ENCODE measurements at regions not wholly inside any gene's neighbourhood (a gene's known extent, or its start where the extent isn't known, plus 50 kb on each side); places are given as distances from the start of the nearest gene placed in this dataset.

DNA sequence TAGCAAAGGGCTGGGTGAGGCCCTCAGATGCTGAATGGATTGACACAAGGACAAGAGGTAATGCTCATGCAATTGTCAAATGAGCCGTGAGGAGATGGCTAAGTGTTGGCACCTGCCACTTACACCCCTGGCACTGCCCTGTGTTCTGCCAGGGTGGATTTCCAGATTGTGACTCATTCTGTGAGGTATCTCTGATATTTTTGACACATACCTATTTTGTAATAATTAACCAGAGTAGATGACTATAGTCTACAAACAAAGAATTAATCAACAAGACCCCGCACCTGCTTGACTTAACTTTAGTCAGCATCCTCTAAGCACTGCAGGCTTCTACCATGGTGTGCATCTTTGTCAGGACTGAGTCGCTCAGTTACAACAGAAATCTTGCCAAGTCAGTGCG, 200.8 kb downstream of the DIRAS2 start:
- CTCF ChIA-PET = no interaction called here
- Mint-ChIP-seq H3K4me1 (no peaks in the 10 kb centered on the region), H3K9me3 (peaks cover 13% of the 10 kb centered on the region), H3K36me3 (ENCODE audit: low read depth) (no peaks in the 10 kb centered on the region), H3K4me3 (no peak overlapping the region), H3K27ac (no peak overlapping the region), H3K27me3 (peaks cover 18% of the 10 kb centered on the region)
- no peak for TF ChIP-seq CTCF (IDR thresholded peaks at IDR 0.05)
- no peak for DNase-seq
- intact Hi-C loops (cut with micrococcal nuclease) = no loop called here
- POLR2A ChIA-PET = no interaction called here
- no peak for ATAC-seq (ENCODE audit: low read depth)

DNA sequence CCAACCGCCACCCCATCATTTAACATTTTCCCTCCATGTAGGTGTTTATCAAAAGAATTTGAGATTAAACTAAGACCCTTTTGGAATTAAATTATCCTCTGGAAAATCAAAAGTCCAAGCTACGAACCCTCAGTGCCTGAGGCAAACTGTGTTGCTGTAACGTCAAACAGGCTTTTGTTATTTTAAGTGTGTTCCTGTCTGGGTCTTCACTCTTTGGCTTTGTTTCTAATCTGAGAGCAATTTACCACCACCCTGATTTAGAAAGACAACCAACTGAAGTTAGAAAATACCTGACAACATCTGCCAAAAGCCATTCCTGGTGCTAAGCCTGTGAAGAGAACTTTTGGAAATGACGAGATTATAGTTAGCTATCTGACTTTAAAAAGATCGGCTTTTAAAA, 199.9 kb downstream of the DIRAS2 start:
- H3K4me3 Mint-ChIP-seq = no peak overlapping the region
- intact Hi-C loops (cut with micrococcal nuclease) = no loop called here
- CTCF ChIA-PET = no interaction called here
- no peak for TF ChIP-seq CTCF (IDR thresholded peaks at IDR 0.05)
- no peak for ATAC-seq (ENCODE audit: low read depth)
- peaks cover 13% of the 10 kb centered on the region for H3K9me3 Mint-ChIP-seq
- no peaks in the 10 kb centered on the region for H3K4me1 Mint-ChIP-seq
- no peaks in the 10 kb centered on the region for H3K36me3 Mint-ChIP-seq (ENCODE audit: low read depth)
- H3K27me3 Mint-ChIP-seq = peaks cover 22% of the 10 kb centered on the region
- DNase-seq = no peak
- H3K27ac Mint-ChIP-seq = no peak overlapping the region
- POLR2A ChIA-PET = no interaction called here

- ChIA-PET CTCF (no interaction called here), POLR2A (no interaction called here)
- H3K4me1 Mint-ChIP-seq = no peaks in the 10 kb centered on the region
- no peak overlapping the region for H3K4me3 Mint-ChIP-seq
- peaks cover 3% of the 10 kb centered on the region for H3K9me3 Mint-ChIP-seq
- TF ChIP-seq CTCF (IDR thresholded peaks at IDR 0.05) = no peak
- no peaks in the 10 kb centered on the region for H3K36me3 Mint-ChIP-seq (ENCODE audit: low read depth)
- no peak overlapping the region for H3K27ac Mint-ChIP-seq
- ATAC-seq (ENCODE audit: low read depth) (no peak), DNase-seq (no peak)
- intact Hi-C loops (cut with micrococcal nuclease) = no loop called here
- peaks cover 25% of the 10 kb centered on the region for H3K27me3 Mint-ChIP-seq
These were observed 197.9 kb downstream of the DIRAS2 start for GRCh38 chr9:90444609-90445204.

DNA sequence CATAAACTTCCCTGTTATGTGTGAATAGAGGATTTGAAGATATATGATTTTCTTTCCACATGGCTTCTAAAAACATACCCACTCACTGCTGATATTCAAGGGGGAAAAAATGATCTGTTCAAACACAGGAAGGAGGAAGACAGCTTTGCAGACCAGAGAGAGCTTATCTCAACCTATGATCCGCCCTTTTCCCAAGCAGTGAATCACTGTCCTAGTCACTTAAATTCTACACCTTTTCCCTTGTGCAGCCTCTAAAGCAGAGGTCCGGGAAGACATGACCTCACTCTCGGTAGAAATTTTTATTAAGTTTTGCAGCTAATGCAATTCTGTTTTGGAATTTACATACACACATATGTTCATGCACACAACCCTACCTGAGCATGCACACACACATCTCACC, 197.2 kb downstream of the DIRAS2 start:
- DNase-seq (no peak), ATAC-seq (ENCODE audit: low read depth) (no peak)
- no peaks in the 10 kb centered on the region for H3K4me1 Mint-ChIP-seq
- TF ChIP-seq CTCF (IDR thresholded peaks at IDR 0.05) = no peak
- no peaks in the 10 kb centered on the region for H3K9me3 Mint-ChIP-seq
- CTCF ChIA-PET = no interaction called here
- POLR2A ChIA-PET = no interaction called here
- no peak overlapping the region for H3K4me3 Mint-ChIP-seq
- intact Hi-C loops (cut with micrococcal nuclease) = no loop called here
- H3K27me3 Mint-ChIP-seq = peaks cover 25% of the 10 kb centered on the region
- H3K36me3 Mint-ChIP-seq (ENCODE audit: low read depth) = no peaks in the 10 kb centered on the region
- H3K27ac Mint-ChIP-seq = no peak overlapping the region

- no peak for DNase-seq
- Mint-ChIP-seq H3K4me3 (no peak overlapping the region), H3K27me3 (peaks cover 23% of the 10 kb centered on the region), H3K27ac (no peak overlapping the region), H3K36me3 (ENCODE audit: low read depth) (no peaks in the 10 kb centered on the region), H3K4me1 (no peaks in the 10 kb centered on the region), H3K9me3 (no peaks in the 10 kb centered on the region)
- POLR2A ChIA-PET = no interaction called here
- no peak for TF ChIP-seq CTCF (IDR thresholded peaks at IDR 0.05)
- CTCF ChIA-PET = no interaction called here
- intact Hi-C loops (cut with micrococcal nuclease) = no loop called here
- no peak for ATAC-seq (ENCODE audit: low read depth)
These were observed 196.2 kb downstream of the DIRAS2 start for GRCh38 chr9:90446200-90446948.

Measured in activated B cell treated with CpG ODN at 0.5 μM for 24 hours (primary cell).